HG03039 (cell line): ENCODE measurements at regions not wholly inside any gene's neighbourhood (a gene's known extent, or its start where the extent isn't known, plus 50 kb on each side); places are given as distances from the start of the nearest gene placed in this dataset.

Experiments
- ATAC-seq: cut with Tn5 transposase; IDR thresholded peaks from one replicate; pipeline ENCODE4 v1.9.1; 2021; ENCODE audit warnings: mild to moderate bottlenecking, moderate library complexity; ENCODE audit not compliant: unreplicated experiment

DNA sequence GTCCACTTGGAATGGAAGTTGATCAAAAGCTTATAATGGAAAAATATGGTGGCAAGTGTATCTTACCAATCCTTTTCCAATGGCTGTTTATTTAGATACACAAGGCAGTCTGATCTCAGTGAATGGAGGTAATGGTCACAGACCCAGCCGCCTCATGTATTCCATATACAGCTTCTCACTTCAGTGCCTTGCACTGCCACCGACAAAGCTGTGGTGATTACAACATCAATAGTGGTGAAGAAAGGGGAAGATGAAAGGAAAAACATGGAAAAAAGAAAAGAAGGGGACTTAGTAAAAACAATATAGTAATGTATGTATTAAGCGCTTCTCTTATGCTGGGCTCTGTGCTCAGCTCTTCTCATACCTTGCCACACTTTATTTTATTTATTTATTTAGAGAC is 297.3 kb upstream of the RASA1 start:
- ATAC-seq: no peak

DNA sequence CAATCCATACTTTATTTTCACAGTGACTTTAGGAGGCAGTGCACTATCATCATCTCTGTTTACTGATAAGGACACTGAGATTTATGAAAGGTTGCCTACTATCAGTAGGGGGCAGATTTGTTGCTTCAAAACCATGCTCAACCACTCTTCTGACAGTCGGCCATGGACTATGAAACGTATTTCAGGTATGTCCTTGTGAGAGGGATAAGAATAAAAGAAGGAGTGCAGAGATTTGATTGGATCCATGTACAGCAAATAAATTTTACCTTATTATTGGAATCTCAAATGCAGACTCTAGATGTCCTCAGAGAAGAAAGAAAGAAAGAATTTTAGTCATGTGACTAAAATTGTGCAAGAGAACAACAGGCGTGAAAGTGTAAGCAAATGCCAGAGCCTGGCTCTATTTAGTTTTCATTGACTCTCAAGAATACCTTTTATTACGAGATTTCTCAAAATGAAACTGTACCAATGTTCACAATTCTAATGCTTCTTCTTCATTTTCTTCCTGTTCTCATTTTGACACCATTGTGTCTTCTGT is 296.6 kb upstream of the RASA1 start:
- no peak for ATAC-seq

DNA sequence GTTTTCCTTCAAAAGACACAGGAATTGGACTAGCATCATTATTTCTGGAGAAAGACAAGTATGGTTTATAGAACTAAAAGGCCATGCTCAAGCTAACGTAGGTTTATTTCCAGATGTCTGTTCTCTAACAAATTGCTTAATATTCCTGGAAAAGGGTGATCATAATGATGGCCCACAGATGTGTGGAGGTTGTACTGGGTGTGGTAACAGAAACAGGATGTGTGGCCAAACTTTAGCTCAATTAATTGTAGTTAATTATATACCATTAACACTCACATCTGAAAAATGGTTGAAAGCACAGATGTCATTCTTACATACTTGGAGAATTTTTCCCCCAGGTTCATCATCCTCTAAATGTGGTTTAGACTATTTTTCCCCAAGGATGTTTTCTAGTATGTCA is 292.7 kb upstream of the RASA1 start:
- ATAC-seq: no peak

DNA sequence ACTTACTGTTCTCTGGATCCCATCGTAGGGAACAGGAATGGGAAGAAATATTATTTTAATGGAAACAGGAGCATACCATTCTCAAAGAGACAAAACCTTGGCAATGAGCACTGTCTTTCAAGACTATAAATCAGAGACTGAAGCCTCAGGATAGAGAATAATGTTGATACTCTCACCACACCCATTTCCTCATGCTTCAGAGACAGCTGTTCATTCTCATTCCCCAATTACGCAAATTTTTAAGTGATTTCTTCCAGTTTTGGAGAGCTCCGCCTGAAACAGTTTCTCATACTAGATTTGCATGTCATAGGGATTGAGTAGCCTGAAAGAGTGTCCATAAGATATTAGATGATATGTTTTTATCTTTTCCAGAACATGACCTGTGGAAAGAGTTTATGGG is 290.5 kb upstream of the RASA1 start:
- no peak for ATAC-seq

DNA sequence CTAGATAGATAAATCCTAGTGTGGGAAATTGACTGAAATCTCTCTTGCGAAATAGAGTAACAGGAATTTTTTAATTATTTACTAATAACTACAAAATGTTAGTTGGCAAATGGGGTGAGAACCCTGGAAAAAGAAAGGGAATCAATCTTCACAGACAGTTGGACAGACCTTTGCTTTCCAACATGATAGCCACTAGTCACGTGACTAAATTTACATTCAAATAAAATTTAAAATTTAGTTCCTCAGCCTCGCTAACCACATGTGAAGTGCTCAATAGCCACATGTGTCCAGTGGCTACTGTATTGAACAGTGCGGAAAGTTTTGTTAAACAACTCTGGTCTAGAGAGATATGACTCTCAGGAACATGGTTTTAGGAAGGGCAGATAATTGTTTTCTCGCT is 289.9 kb upstream of the RASA1 start:
- no peak for ATAC-seq

DNA sequence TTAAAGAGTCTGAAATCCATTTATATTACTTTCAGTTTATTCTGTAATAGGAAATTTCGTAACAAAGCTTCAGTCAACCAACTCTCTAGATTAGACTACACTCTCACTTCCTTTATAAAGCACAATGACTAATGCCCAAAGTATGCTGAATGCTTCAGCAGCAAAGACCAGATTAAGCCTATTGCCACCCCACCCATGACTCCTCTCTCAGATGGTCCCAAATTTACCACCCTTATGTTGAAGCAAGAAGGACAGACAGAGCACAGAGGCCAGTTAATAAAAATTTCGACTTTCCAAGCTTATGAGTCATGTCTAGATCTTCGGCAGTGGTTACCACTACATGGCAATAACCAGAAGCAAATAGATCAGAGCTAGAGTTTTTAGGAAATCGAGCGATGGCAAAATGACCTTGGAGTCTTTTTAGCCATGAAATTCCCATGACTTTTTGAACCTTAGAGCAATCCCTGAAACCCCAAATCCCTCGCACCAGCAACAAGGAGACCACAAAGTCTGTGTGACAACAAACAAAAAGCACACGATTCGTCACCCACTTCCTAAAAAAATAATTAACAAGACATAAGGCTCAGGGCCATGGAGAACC is 287.8 kb upstream of the RASA1 start:
- ATAC-seq: no peak

DNA sequence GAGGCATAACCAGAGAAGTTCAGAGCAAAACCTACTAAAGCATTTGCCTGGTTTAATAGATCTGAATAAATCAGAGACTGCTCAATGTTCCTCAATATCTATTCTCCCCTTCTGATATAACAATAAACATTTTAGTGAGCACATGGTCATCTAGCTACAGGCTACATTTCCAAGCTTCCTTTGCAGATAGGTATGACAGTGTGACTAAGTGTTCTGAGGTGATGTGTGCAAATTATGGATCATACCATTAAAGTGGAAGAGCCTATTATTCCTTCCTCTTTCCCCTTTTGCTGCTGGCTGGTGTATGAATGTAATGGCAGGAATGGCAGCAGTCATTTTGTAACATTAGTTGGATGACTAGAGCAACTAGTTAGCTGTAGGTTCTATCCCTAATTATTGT is 285.8 kb upstream of the RASA1 start:
- ATAC-seq: no peak

DNA sequence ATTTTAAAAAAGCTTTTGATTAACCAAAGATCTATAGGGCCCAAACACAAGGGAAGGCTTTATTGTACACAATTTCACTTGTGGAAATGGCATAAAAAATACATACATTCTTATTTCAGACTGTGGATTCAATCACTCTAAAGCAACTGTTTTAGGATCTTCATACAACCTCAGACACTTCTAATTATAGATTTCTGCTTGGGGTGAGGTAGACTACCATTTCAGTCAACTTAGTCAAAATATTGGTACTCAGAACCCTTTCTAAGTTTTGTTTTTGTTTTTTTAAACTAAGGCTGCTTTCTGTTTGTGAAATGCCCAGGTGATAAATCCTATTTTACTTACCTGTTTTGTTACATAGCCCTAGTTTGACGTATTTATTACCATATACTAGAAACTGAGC is 284.5 kb upstream of the RASA1 start:
- no peak for ATAC-seq

DNA sequence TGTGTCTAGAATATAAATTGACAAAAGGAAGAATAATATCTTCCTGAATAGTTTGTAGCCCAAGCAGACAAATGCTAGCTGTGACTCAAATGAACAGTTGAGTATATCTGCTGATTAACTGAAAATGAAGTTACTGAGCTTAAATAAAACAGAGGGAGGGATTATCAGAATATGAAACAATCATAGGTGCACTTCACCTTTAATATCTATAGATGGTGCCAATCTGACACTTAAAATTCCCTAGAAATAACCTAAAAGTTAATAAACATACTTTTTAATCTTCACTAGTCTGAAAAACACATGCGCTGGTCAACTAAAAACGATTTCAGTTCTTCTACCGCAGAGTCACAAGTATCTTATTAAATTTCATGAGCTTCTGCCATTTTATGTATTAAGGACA is 280.8 kb upstream of the RASA1 start:
- ATAC-seq: no peak

DNA sequence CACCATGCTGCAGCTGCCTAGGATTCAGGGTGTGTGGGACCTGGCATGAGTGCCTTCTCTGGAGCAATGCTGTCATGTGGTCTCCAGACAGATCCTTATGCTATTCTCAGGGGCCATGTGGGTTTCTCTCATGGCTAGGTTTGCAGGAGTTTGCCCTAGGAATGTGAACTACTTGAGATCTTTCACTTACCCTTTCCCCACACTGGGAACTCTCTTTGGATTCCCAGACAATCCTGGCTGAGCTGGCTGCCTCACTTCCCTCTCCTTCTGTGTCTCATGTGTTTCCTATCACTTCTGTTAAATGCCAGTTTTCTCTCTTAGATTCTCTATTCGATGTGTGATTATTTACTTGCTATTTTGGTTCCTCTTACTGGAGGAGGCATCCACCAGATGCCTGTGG is 270.2 kb upstream of the RASA1 start:
- no peak for ATAC-seq

DNA sequence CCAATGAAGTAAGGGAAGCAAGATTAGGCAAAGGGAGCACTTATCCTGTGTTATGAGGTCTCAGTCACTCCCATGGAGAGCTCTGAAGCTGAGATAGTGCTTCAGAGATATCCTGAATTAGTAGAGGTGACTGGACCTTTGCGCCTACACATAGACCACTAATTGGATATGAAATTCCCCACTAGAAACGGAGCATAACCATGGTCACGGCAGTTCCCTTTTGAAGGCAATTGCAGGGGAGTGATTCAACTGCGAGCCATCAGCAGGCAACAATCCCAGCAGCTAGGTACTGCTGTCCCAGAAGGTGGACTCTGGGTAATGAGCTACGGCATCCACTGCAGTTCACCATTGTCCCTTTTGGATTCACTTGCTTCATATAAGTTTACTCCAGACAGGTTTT is 267.7 kb upstream of the RASA1 start:
- no peak for ATAC-seq

DNA sequence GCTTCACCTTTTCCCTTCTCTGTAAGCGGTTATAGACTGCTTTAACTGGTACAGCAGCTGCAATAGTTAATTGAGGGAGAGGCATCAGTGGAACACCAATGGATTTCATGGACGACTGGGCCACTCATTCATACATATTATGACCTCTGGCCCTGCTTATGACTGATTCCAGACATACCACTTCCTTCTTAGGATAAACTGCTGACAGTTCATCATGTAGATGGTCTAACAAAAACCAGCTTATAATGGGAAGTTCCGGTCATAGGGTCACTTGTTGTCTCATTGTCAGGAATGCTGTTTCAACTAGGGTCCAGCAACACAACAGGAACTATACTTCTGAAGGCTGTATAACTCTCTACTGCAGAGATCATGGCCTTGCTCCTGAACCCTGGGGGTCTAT is 265.2 kb upstream of the RASA1 start:
- no peak for ATAC-seq

DNA sequence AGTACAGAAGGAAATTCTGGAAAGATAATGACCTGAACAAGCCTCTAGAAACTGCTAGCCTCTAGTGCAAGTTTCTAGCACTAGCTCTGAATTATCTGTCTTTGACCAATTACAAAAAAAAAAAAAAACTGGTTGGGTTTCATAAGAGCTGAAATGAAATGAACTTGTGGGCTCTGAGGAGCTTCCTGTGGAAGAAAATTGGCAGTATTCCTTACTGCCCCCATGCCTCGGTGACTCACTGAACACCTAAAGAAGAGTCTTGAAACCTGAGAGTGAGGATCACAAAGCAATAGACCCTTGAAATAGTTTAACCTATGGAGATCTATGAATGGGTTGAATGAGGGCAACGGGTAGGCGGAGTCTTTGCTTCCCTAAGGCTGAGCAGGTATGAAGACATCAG is 263.6 kb upstream of the RASA1 start:
- no peak for ATAC-seq

DNA sequence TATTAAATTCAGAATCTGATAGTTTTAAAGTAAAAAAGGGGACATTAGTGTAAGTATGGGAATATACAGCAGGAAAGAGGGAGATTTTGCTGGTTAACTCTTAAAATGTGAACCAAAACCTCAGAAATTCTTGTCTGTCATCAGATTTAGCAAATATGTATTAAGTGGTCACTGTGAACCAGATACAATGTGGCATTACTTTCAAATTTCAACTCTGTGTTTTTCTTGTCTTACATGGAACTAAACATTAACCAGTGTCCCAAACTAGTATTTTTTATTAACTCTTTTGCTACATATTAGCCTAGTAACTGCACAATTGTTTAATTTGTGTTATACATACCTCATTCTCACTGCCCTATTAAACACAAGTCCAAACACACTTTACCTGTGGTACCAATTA is 259.9 kb upstream of the RASA1 start:
- no peak for ATAC-seq

DNA sequence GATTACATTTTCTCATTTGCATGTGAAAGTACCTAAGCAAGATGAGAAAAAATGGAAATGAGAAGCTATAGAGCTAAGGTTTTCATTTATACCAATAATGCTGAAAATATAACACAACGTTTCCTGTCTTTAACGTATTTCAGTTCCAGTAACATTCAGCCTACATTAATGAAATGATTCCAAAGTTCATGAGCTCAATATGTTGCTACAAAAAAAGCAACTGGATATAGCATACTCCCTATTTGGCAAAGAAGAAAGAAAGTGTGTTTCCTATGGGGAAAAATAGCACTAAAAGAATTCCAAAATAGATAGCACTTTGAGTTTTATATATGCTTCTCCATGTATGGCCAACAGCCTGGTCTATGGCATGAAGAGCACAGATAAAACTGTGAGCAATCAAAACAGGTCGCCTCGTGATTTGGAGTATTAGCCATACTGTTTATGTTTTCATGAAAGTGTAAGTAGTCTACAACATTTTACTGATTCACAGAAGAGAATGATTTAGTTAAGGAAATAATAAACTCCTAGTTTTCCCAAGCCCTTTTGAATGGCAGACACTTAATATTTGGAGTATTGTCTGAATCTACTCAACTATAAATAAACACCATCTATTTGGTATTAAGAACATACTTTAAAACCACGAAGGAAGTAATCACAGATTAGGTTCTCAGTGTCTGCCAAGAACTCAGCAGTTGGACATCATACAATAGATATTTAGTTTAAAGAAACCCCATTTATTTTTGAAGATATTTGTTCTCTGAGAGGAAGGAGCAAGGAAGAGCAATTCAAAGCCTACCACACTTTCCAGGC is 258.7 kb upstream of the RASA1 start:
- no peak for ATAC-seq

DNA sequence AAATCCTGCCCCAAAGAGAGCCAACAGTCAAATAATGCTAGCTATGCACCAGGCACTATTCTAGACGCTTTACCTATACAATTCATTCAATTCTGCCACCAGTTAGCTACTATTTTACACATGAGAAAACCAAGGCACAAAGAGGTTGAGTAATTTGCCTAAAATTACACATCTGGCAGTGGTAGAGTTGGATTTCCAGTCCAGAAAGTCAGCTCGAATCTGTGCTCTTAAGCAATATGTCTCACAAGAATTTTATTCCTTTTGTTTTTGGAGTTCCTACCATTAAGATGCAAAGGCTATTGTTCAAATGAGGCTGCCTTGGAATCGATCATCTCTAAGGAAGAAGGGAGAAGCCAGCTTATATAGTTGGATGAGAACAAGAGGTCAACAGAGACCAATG is 256.9 kb upstream of the RASA1 start:
- ATAC-seq: no peak

DNA sequence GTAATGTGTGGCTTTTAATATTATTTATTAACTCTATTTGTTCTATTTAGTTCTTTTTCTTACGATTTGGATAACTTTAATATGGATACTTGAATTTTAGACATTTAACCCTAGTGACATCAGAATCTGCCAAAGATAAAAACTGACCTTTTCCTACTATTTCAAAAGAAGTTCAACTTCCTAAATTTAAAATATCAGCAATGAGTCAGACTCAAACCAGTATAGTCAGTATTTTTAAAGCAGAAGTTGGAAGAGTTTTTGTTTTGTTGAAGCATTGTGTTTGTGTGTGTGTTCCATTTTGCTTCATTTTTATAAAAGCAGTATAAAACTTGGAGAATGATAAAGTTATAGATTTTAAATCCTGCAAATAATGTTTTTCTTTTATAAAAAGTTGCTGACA is 251.8 kb upstream of the RASA1 start:
- no peak for ATAC-seq

DNA sequence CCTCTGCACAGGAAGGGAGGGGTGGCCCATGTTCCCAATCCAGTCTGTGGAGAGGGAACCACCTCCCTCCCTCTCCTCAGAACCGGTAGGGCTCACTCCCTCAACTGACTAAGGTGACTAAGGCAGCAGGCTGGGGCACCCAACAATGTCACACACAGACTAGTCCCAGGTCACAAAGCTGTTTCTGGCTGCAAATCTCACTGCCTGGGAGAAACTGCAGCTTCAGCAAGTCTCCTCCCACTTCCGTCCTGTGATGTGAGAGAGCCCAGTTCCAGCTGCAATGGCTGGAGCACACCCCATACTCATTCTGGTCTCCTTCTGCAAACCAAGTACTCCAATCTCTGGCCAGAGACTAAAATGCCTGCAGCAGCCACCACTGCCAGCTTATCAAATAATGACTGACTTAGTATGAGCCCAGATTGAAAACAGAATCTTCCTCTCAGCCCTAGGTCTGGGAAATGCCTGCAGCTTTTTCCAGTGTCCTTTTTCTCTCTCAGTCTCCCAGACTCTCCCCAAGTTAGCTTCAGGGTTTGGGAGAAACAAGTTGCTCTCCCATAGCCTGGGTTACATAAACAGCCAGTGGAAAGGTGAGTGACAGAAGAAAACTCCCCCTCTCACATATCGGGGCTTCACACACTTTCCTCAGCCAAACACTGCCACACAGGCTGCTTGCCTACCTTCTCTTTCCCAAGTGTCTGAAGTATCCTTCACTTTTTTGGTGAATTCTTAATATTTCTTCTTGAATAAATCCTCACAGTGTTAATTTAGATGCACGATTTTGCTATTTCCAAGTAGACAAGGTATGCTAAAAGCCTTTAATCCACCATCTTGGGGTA is 247.4 kb upstream of the RASA1 start:
- peak; percentile 93 for ATAC-seq

DNA sequence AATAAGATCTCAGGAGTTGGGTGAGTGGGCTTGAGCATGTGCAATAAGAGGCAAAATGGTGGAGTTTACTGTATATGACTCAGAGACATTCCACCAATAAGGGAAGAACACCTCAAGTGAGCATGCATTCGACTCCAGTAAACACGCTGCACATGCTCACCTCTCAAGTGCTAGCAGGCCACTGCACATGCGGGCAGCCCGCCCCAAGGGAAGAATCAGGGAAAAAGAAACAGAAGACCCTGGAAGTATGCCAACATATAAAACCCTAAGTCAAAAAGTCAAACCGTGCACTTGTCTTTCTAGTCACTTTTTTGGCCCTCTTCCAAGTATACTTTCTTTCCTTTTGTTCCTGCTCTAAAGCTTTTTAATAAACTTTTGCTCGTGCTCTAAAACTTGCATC is 245.3 kb upstream of the RASA1 start:
- no peak for ATAC-seq

DNA sequence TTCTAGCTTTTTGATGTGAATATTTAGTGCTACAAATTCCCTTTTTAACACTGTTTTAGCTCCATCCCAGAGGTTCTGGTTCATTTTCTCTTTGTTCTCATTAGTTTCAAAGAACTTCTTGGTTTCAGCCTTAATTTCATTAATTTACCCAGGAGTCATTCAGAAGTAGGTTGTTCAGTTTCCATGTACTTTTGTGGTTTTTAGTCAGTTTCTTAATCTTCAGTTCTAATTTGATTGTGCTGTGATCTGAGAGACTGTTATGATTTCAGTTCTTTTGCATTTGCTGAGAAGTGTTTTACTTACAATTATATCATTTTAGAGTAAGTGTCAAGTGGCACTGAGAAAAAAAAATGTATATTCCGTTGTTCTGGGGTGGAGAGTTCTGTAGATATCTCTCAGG is 240.1 kb upstream of the RASA1 start:
- no peak for ATAC-seq

DNA sequence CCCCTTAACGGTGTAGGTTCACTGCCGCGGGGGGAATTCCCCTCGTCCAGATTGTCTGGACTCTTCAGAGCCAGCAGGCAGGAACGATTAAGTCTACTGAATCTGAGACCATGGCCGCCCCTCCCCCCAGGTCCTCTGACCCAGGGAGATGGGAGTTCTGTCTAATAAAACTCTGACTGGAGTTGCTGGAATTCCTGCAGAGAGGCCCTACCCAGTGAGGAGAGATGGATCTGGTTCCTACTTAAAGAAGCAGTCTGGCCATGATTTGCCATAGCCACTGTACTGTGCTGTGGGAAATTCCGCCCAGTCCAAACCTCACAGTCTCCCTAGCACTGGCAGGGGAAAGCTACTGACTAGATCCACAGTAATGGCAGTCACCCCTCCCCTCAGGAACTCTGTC is 237.7 kb upstream of the RASA1 start:
- no peak for ATAC-seq

DNA sequence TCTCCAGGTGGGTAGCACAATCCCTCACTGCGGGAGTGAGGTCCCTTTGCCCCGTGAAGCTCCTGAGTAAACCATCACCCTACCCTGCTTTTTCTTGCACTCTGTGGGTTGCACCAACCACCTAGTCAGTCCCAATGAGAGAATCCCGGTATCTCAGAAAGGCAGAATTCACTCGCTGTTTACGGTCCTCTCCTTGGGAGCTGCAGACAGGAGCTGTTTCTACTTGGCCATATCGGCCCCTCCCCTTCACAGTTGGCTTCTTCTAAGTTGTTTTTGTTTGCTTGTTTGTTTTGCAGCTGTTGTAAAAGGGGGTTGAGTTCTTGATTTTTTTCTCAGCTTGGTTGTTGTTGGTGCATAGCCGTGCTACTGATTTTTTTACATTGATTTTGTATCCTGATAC is 237.0 kb upstream of the RASA1 start:
- no peak for ATAC-seq
